Gastroesophageal sphincter (tissue), 3 donors: ENCODE measurements at regions not wholly inside any gene's neighbourhood (a gene's known extent, or its start where the extent isn't known, plus 50 kb on each side); places are given as distances from the start of the nearest gene placed in this dataset.

Experiments
- CTCF ChIP-seq, 4 experiments: fragments of 200-600 bp in 2 of 4; fragments of 450-650 bp in 2 of 4; sonication (generic) in 1 of 4; IDR thresholded peaks; one replicate each; pipeline ENCODE4 v1.5.1; 2017 to 2019; ENCODE audit warnings: antibody characterized with exemption in 4 of 4, mild to moderate bottlenecking in 2 of 4, moderate library complexity in 2 of 4
- EP300 ChIP-seq: sonication (generic); formaldehyde crosslinking; IDR thresholded peaks from one replicate; pipeline ENCODE4 v1.6.1; 2017; ENCODE audit warnings: antibody characterized with exemption, mild to moderate bottlenecking
- POLR2A ChIP-seq, 2 donors: fragments of 450-650 bp; IDR thresholded peaks; one replicate each; pipeline ENCODE4 v1.6.1; 2017; ENCODE audit warnings: antibody characterized with exemption in 2 of 2, mild to moderate bottlenecking in 2 of 2, moderate library complexity in 1 of 2
- POLR2AphosphoS5 ChIP-seq: sonication (generic); formaldehyde crosslinking; IDR thresholded peaks from one replicate; pipeline ENCODE4 v1.6.1; 2017; ENCODE audit warnings: antibody characterized with exemption

- TF ChIP-seq EP300 (no peak), CTCF (IDR thresholded peaks at IDR 0.05) (no peak), POLR2AphosphoS5 (no peak), POLR2A (IDR thresholded peaks at IDR 0.05) (no peak)
These were observed 57.5 kb upstream of the IPO9 start for GRCh38 chr1:201771466-201771865.
